ENCODE measurements at regions not wholly inside any gene's neighbourhood (a gene's known extent, or its start where the extent isn't known, plus 50 kb on each side); places are given as distances from the start of the nearest gene placed in this dataset.
A peak's percentile ranks its signal among the peaks of the same experiment; 100 is the strongest.

GRCh38 chr4:3384771-3385710 lies 56.7 kb upstream of the HGFAC start:
- DNase-seq, result no peak

GRCh38 chr4:3385711-3386420 lies 55.9 kb upstream of the HGFAC start:
- DNase-seq, result no peak

GRCh38 chr4:3386526-3386925 lies 55.2 kb upstream of the HGFAC start:
- DNase-seq, result no peak

DNA sequence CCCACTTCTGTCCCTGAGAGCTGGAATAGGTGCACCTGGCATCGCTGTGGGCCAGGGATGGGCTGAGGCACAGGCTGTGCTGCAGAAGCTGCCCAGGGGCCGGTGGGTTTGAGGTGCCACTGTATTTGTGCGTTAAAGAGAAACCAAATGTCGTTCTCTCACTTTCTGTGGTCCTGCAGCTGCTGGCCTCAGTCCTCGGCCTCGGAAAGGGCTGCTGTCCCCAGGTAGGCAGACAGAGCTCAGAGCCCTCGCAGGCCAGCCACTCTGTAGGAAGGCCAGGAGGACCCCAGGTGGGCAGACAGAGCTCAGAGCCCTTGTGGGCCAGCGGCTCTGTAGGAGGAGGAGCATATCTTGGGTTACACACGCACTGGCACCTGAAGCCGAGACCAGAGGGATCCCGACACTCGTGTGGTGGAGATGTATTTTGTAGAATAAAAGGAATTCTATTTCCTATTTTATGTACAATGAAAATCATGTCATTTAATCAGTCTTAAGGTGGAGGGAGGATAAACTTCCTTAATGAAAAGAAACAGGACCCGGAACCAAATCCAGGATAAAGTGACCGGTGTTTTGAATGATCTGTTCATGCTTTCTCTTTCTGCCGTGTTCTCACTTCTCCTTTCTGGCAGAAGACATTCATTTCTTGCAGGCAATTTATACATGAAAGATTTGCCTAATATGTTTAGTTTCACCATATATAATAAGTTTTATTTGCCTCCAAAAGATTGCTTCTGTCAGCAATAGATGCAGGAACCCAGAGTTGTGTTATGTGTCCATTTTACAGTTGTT lies 54.4 kb upstream of the HGFAC start:
- no peak for DNase-seq

DNA sequence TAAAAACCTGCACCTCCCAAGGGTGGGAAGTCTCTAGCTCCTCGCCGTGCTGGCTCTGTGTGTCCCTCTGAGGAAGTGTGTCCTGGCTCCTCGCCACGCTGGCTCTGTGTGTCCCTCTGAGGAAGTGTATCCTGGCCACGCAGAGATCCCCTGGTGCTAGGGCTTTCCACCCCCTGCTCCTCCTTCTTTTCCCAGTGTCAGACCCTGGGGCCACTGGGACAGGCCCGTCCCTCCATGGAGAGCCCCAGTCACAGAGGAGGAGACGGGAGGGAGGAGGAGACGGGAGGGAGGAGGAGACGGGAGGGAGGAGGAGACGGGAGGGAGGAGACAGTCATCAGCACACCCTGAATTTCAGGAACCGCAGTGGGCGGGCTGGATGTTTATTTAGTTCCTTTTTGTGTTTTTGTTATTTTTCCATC lies 53.8 kb upstream of the HGFAC start:
- DNase-seq, result peak; percentile 6

DNA sequence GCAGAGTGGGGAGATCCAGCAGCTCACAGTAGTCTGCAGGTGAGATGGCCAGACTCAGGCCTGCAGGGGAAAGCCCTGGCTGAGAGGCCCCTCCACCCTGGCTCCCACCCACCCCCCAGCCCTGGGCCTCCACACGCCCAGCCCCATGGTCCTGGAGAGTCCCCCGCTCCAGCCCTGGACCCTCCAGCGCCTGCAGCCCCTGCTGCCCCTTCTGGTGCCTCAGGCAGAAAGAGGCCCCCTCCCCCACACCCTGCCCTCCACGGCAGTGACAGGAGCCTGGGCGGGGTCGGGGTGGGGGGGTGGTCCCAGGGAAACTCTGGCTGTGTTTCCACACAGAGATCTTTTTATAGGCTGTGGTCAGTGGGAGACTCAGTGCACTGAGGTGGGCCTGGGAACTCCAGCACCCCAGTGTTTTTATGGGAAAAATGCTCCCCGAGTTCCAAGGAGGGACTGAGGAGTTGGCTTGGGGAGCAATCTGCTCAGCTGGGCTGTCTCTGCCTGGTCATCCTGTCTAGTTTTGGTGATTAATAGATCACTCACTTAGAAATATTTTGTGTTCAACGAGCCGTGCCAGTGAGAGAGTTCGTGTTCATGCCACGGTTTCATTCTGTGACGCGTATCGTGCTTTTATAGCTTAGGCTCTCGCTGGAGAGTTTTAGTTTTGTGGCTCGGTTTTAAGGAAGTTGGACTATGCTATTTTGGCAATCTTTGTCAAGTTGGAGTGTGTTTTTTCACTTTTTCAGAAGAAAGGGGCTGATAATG lies 53.1 kb upstream of the HGFAC start:
- DNase-seq, result peak; percentile 87

- DNase-seq, result no peak
These were observed 52.2 kb upstream of the HGFAC start for GRCh38 chr4:3389233-3390215.

- no peak for DNase-seq
These were observed 51.4 kb upstream of the HGFAC start for GRCh38 chr4:3390288-3390811.

DNA sequence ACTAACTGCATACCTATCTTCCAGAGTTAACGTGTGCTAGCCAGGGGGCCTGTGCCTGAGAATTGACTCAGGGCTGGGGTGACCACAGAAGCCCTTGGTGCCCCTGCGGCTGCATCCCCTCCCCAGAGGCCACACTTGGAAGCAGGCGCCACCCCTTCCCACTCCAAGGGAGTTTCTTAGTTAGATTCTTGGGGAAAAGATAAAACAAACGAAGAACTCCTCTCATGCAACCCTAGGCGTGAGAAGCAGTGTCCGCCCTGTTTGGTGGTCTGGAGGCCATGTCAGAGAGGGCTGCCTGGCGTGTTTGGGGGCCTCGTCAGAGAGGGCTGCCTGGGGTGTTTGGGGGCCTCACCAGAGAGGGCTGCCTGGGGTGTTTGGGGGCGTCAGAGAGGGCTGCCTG lies 50.3 kb upstream of the HGFAC start:
- DNase-seq, result no peak

All from amniotic stem cell (primary cell).